Neuronal stem cell (in vitro differentiated cells): ENCODE measurements at regions not wholly inside any gene's neighbourhood (a gene's known extent, or its start where the extent isn't known, plus 50 kb on each side); places are given as distances from the start of the nearest gene placed in this dataset.

Source experiments
- DNase-seq: peaks from one replicate; pipeline ENCODE4 v3.0.0-alpha.2; 2013; ENCODE audit warnings: low spot score
- H2AFZ ChIP-seq: one replicate; pipeline ENCODE4 v1.6.1; 2013; ENCODE audit warnings: mild to moderate bottlenecking, low read length, inconsistent platforms
- H2AK5ac ChIP-seq: 2 replicates; pipeline ENCODE4 v1.6.1; 2013; ENCODE audit warnings: low read depth, mild to moderate bottlenecking, inconsistent platforms, low read length, moderate library complexity, mixed read lengths
- H2BK120ac ChIP-seq: 2 replicates; pipeline ENCODE4 v1.6.1; 2013; ENCODE audit warnings: low read depth, mild to moderate bottlenecking, inconsistent platforms, low read length, moderate library complexity, mixed read lengths
- H2BK12ac ChIP-seq: one replicate; pipeline ENCODE4 v1.6.1; 2013; ENCODE audit warnings: low read length, inconsistent platforms
- H2BK15ac ChIP-seq: 2 replicates; pipeline ENCODE4 v1.6.1; 2013; ENCODE audit warnings: mild to moderate bottlenecking, low read length, inconsistent platforms, mixed read lengths
- H2BK5ac ChIP-seq: one replicate; pipeline ENCODE4 v1.6.1; 2013; ENCODE audit warnings: inconsistent platforms, mild to moderate bottlenecking, low read length, moderate library complexity
- H3K14ac ChIP-seq: one replicate; pipeline ENCODE4 v1.6.1; 2013; ENCODE audit warnings: low read length, inconsistent platforms
- H3K18ac ChIP-seq: 2 replicates; pipeline ENCODE4 v1.6.1; 2013; ENCODE audit warnings: low read length, inconsistent platforms
- H3K23ac ChIP-seq: 2 replicates; pipeline ENCODE4 v1.6.1; 2013; ENCODE audit warnings: low read depth, mild to moderate bottlenecking, mixed read lengths, low read length, inconsistent platforms; ENCODE audit not compliant: poor library complexity
- H3K27ac ChIP-seq: replicated peaks from 3 replicates; pipeline ENCODE4 v1.5.1; 2013; ENCODE audit warnings: low read length, inconsistent platforms
- H3K27me3 ChIP-seq, 3 experiments: 2 replicates each; pipeline ENCODE4 v1.6.1; 2013; ENCODE audit warnings: low read length in 3 of 3, mild to moderate bottlenecking in 2 of 3, inconsistent platforms in 1 of 3, low read depth in 1 of 3, mixed read lengths in 1 of 3, moderate library complexity in 1 of 3; ENCODE audit not compliant: control insufficient read depth in 3 of 3, insufficient read depth in 3 of 3
- H3K36me3 ChIP-seq, 2 donors: replicated peaks in 1 of 2; 2 replicates each; pipeline ENCODE4 v1.6.1; 2013; ENCODE audit warnings: low read length in 2 of 2; ENCODE audit not compliant: control insufficient read depth in 2 of 2, insufficient read depth in 2 of 2
- H3K4ac ChIP-seq: 2 replicates; pipeline ENCODE4 v1.6.1; 2013; ENCODE audit warnings: inconsistent platforms, mild to moderate bottlenecking, low read length, moderate library complexity
- H3K4me1 ChIP-seq, 2 donors: 1 replicate in 1 of 2; 2 replicates in 1 of 2; pipeline ENCODE4 v1.6.1; 2013; ENCODE audit warnings: low read length in 2 of 2, low read depth in 1 of 2; ENCODE audit not compliant: control insufficient read depth in 2 of 2, insufficient read depth in 1 of 2
- H3K4me2 ChIP-seq: one replicate; pipeline ENCODE4 v1.6.1; 2013; ENCODE audit warnings: mild to moderate bottlenecking, low read length, inconsistent platforms; ENCODE audit not compliant: insufficient read depth, poor library complexity, severe bottlenecking
- H3K4me3 ChIP-seq, 2 donors: 2 replicates each; pipeline ENCODE4 v1.5.1; 2013; ENCODE audit warnings: low read length in 2 of 2, mild to moderate bottlenecking in 2 of 2, inconsistent platforms in 1 of 2, moderate library complexity in 1 of 2
- H3K79me1 ChIP-seq: one replicate; pipeline ENCODE4 v1.6.1; 2013; ENCODE audit warnings: low read depth, mild to moderate bottlenecking, inconsistent platforms, low read length, moderate library complexity
- H3K9ac ChIP-seq: one replicate; pipeline ENCODE4 v1.6.1; 2013; ENCODE audit warnings: mild to moderate bottlenecking, low read depth, low read length, inconsistent platforms; ENCODE audit not compliant: poor library complexity
- H3K9me3 ChIP-seq, 2 donors: replicated peaks in 1 of 2; 2 replicates each; pipeline versions ENCODE3 to v1.6.1; 2013; ENCODE audit warnings: low read length in 2 of 2, mild to moderate bottlenecking in 2 of 2, inconsistent platforms in 1 of 2, low read depth in 1 of 2, mixed read lengths in 1 of 2, moderate library complexity in 1 of 2; ENCODE audit not compliant: control insufficient read depth in 2 of 2, insufficient read depth in 1 of 2
- H4K8ac ChIP-seq: one replicate; pipeline ENCODE4 v1.6.1; 2013; ENCODE audit warnings: low read depth, mild to moderate bottlenecking, inconsistent platforms, low read length, moderate library complexity
- H4K91ac ChIP-seq: one replicate; pipeline ENCODE4 v1.6.1; 2013; ENCODE audit warnings: low read length, low read depth, mild to moderate bottlenecking, inconsistent platforms; ENCODE audit not compliant: poor library complexity
- WGBS, 2 donors: extraction: QIAGEN DNeasy Blood & Tissue Kit; methylation state at CpG; one replicate each; pipeline ENCODE4 v1.1.7; 2013; ENCODE audit warnings: missing lambda C conversion rate in 2 of 2, mixed read lengths in 1 of 2; ENCODE audit not compliant: insufficient read length in 2 of 2, insufficient replicate concordance in 1 of 2; ENCODE audit errors: extremely low coverage in 2 of 2; 5-methylcytosine and 5-hydroxymethylcytosine counted together

DNA sequence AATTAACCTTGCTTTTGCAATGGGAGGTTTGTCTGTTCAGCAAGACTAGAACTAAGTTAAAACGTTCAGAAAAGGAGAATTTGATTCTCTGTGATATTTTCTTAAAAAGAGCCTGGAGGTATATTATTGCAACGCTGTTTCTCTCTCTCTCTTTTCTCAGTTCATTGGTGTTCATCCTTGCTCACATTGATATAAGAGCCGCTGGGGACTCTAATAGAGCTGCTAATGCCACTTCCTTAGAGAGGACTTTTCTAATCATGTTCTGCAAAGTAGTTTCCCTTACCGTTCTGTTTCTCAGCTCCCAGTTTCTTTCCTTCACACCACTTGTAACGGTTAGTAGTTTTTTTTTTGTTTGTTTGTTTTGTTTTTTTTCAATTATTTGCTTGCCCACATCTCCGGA, 203.8 kb downstream of the RWDD3 start:
- H2BK5ac ChIP-seq: no peak overlapping the region
- no peak overlapping the region for H3K23ac ChIP-seq
- no peak overlapping the region for H2AFZ ChIP-seq
- DNase-seq: no peak
- H3K4me1 ChIP-seq: peaks cover 0 to 2% of the 10 kb centered on the region in 2 donors
- no peak overlapping the region for H3K4ac ChIP-seq
- H3K18ac ChIP-seq: no peak overlapping the region
- H3K4me2 ChIP-seq: no peak overlapping the region
- no peaks in the 10 kb centered on the region for H3K36me3 ChIP-seq
- H3K27me3 ChIP-seq: no peaks in the 10 kb centered on the region
- peaks cover 0 to 2% of the 10 kb centered on the region in 2 donors for H3K9me3 ChIP-seq
- H2BK120ac ChIP-seq: no peak overlapping the region
- H2AK5ac ChIP-seq: no peak overlapping the region
- H3K4me3 ChIP-seq: no peak overlapping the region
- H3K14ac ChIP-seq: no peak overlapping the region
- no CpG with 5 or more reads among the region's 6 CpGs for WGBS, 2 donors
- no peak overlapping the region for H4K91ac ChIP-seq
- H4K8ac ChIP-seq: no peak overlapping the region
- H2BK12ac ChIP-seq: no peak overlapping the region
- no peak overlapping the region for H3K27ac ChIP-seq
- H3K79me1 ChIP-seq: no peaks in the 10 kb centered on the region
- no peak overlapping the region for H2BK15ac ChIP-seq
- H3K9ac ChIP-seq: no peak overlapping the region

DNA sequence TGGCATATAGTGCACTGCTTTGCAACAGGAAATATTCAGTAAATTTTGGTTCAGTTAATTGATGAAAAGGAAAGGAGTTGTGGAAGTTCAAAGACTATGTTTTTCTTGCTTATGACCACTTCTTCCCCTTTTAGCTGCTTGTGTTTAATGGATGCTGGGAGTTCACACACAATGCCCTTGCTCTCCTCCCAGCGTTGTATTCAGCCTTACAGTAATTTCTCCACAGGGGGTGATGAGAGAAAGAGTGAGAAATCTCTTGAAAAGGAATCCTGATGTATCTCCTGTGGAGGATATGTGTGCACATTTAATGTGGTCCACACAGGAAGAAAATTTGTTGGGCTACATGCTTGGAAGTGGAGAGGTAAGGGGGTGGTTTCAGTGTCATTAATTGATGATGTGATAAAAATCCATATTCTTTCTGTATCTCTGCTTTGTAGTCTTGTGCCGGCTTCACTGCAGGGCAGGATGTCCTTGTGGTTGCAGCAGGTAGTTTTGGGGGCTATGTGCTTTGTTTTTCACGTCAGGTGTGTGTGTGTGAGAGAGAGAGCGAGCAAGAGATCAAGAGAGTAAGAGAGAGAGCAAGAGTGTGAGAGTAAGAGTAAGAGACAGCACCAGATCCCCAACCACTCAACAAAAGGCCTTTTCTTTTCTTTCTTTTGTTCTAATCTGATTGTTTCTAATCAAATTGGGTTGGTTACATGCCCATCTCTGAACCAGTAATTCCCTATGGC, 204.4 kb downstream of the RWDD3 start:
- no peak overlapping the region for H3K4me3 ChIP-seq
- no peak overlapping the region for H4K91ac ChIP-seq
- H3K23ac ChIP-seq: no peak overlapping the region
- H3K9ac ChIP-seq: no peak overlapping the region
- peaks cover 0 to 2% of the 10 kb centered on the region in 2 donors for H3K4me1 ChIP-seq
- no CpG with 5 or more reads among the region's 4 CpGs for WGBS, 2 donors
- H2BK12ac ChIP-seq: no peak overlapping the region
- H3K18ac ChIP-seq: no peak overlapping the region
- no peak overlapping the region for H3K27ac ChIP-seq
- no peak for DNase-seq
- H3K27me3 ChIP-seq: no peaks in the 10 kb centered on the region
- no peak overlapping the region for H3K4ac ChIP-seq
- no peak overlapping the region for H2AFZ ChIP-seq
- no peak overlapping the region for H2BK5ac ChIP-seq
- H3K79me1 ChIP-seq: no peaks in the 10 kb centered on the region
- H3K9me3 ChIP-seq: peaks cover 0 to 2% of the 10 kb centered on the region in 2 donors
- no peak overlapping the region for H2BK120ac ChIP-seq
- no peak overlapping the region for H3K4me2 ChIP-seq
- no peak overlapping the region for H4K8ac ChIP-seq
- no peak overlapping the region for H3K14ac ChIP-seq
- H2BK15ac ChIP-seq: no peak overlapping the region
- H2AK5ac ChIP-seq: no peak overlapping the region
- no peaks in the 10 kb centered on the region for H3K36me3 ChIP-seq

DNA sequence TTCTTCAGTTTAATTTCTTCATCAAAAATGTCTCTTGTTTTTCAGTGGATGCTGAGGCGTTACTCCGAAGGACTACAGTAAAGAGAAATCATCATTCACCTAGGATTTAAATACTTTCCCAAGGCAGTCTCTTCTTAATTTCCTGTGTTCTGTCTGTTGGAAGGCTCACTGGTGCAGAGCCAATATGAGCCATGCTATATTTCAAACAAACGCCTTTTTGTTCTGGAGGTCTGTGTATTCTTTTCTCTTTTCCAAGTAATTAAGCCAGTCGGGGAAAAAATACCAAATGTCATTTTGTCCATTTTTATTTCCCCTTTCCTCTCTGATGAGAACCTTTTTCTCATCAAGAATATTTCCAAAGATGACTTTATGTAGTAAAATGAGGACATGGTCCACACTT, 206.5 kb downstream of the RWDD3 start:
- H3K27ac ChIP-seq: no peak overlapping the region
- WGBS, 2 donors: no CpG with 5 or more reads among the region's 4 CpGs

DNA sequence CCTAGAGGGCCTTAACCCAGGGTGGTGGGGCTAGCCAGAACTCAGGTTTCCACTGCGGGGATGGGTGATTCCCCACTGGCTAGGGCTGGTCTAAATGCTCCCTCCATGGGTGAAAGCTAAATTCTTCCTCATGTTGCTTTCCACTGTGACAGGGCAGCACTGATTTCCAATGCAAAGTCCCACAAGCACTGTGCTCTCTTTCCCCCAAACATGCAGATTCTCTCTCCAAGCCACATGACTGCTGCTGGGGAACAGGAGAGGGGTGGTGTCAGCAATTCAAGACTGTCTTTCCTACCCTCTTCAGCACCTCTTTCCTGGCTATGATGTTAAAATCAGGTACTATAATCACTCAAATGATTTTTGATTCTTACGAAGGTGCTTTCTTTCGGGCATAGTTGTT, 215.5 kb downstream of the RWDD3 start:
- Histone ChIP-seq H2BK120ac (no peak overlapping the region), H3K79me1 (no peaks in the 10 kb centered on the region), H2AFZ (no peak overlapping the region), H3K27me3 (no peaks in the 10 kb centered on the region), H3K4ac (no peak overlapping the region), H3K9me3 (no peaks in the 10 kb centered on the region), H3K27ac (no peak overlapping the region), H2BK15ac (no peak overlapping the region), H3K4me2 (no peak overlapping the region), H3K14ac (no peak overlapping the region), H3K9ac (no peak overlapping the region), H3K36me3 (no peaks in the 10 kb centered on the region), H4K8ac (no peak overlapping the region), H3K23ac (no peak overlapping the region), H3K4me1 (no peaks in the 10 kb centered on the region), H3K18ac (no peak overlapping the region), H3K4me3 (no peak overlapping the region), H2AK5ac (no peak overlapping the region), H4K91ac (no peak overlapping the region), H2BK5ac (no peak overlapping the region), H2BK12ac (no peak overlapping the region)
- DNase-seq: no peak
- no CpG with 5 or more reads among the region's 3 CpGs for WGBS, 2 donors

More for the DNA sequence above, 206.5 kb downstream of the RWDD3 start:
- Histone ChIP-seq H3K4me2 (no peak overlapping the region), H3K9ac (no peak overlapping the region), H3K9me3 (peaks cover 0 to 2% of the 10 kb centered on the region in 2 donors), H4K91ac (no peak overlapping the region), H2BK12ac (no peak overlapping the region), H2BK15ac (no peak overlapping the region), H2AFZ (no peak overlapping the region), H3K79me1 (no peaks in the 10 kb centered on the region), H3K23ac (no peak overlapping the region), H3K18ac (no peak overlapping the region), H3K4me3 (no peak overlapping the region), H2BK120ac (no peak overlapping the region), H3K4ac (no peak overlapping the region), H2AK5ac (no peak overlapping the region), H2BK5ac (no peak overlapping the region), H4K8ac (no peak overlapping the region), H3K36me3 (no peaks in the 10 kb centered on the region), H3K14ac (no peak overlapping the region), H3K27me3 (no peaks in the 10 kb centered on the region), H3K4me1 (peaks cover 0 to 2% of the 10 kb centered on the region in 2 donors)
- no peak for DNase-seq
